ENCODE measurements at regions not wholly inside any gene's neighbourhood (a gene's known extent, or its start where the extent isn't known, plus 50 kb on each side); places are given as distances from the start of the nearest gene placed in this dataset.

DNA sequence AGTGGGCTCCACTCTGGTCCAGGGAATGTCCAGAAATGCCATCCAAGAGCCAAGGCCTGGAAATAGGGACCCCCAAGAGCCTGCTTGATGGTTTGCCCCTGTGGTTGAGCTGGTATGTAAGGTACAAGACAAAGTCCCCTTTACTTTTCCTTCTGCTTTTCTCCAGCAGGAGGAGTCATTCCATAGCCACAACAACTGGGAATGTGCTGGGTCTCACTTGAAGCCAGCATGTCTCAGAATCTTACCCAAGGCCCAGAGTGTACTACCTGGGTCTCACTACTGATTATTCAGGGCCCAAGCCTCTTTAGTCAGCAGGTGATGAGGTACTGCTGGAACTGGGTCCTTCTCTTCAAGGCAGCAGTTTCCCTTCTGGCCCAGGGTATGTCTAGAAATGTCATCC is 62.1 kb upstream of the CD55 start:
- H3K14ac ChIP-seq (replicated peaks; ENCODE audit: low read depth, low read length): no peak overlapping the region
- no peak overlapping the region for H3K4me2 ChIP-seq (ENCODE audit: low read depth, low read length)
- H3K56ac ChIP-seq (ENCODE audit: extremely low read depth, insufficient read depth, low read length): no peak overlapping the region
- H3K4me1 ChIP-seq (ENCODE audit: control insufficient read depth, insufficient read depth, low read length): no peaks in the 10 kb centered on the region; the same call in 1 of the 2 replicates
- H3K9me3 ChIP-seq (ENCODE audit: control insufficient read depth, insufficient read depth, low read length): no peaks in the 10 kb centered on the region
- in situ Hi-C loops (cut with MboI; ENCODE audit: low sequenced_read_pairs) (no loop called here), dilution Hi-C loops (cut with HindIII; ENCODE audit: low sequenced_read_pairs, unreplicated experiment) (no loop called here), intact Hi-C loops (cut with micrococcal nuclease) (loop anchor here (1.0 kb wide), 1 partner anchor 146 kb away; no protein-coding TSS in a partner anchor)
- no peak overlapping the region for H2BK15ac ChIP-seq (ENCODE audit: low read depth, low read length)
- ATAC-seq (ENCODE audit: low read depth) (peak; percentile 35; the same call in 1 of the 2 replicates), DNase-seq (peak; percentile 19)
- no peak overlapping the region for H2BK120ac ChIP-seq (ENCODE audit: low read depth, low read length)
- CTCF ChIA-PET: interaction anchor here (0.9 to 2.6 kb wide), 3 partner anchors 143 to 150 kb away, joined by 4 to 10 read pairs (median 5); no protein-coding TSS in a partner anchor
- POLR2A ChIA-PET (ENCODE audit: unreplicated experiment): no interaction called here
- no peaks in the 10 kb centered on the region for H3K79me1 ChIP-seq (ENCODE audit: low read depth in 1 of 2, low read length in 2 of 2)
- no peak overlapping the region for H2BK5ac ChIP-seq (ENCODE audit: low read depth, low read length, poor library complexity, severe bottlenecking)
- no peaks in the 10 kb centered on the region for H3K9me1 ChIP-seq (ENCODE audit: insufficient read depth, low read length)
- TF ChIP-seq FOS (IDR thresholded peaks at IDR 0.05; ENCODE audit: low read depth, low read length) (no peak), SMC3 (IDR thresholded peaks at IDR 0.05; ENCODE audit: low read depth, low read length) (peak; percentile 57; the same call in 1 of the 2 replicates), NFE2L2 (IDR thresholded peaks at IDR 0.05; ENCODE audit: low read depth, low read length) (no peak), RCOR1 (IDR thresholded peaks at IDR 0.05; ENCODE audit: insufficient replicate concordance, low read length) (no peak), MAFK (IDR thresholded peaks at IDR 0.05; ENCODE audit: low read depth, low read length) (no peak), MAZ (IDR thresholded peaks at IDR 0.05; ENCODE audit: borderline replicate concordance, low read depth, low read length) (no peak), RFX5 (IDR thresholded peaks at IDR 0.05; ENCODE audit: low read depth, low read length) (no peak), BHLHE40 (IDR thresholded peaks at IDR 0.05; ENCODE audit: low read depth, low read length) (no peak), MXI1 (IDR thresholded peaks at IDR 0.05; ENCODE audit: borderline replicate concordance, low read depth, low read length) (no peak), POLR2A (IDR thresholded peaks at IDR 0.05; ENCODE audit: low read depth, low read length) (no peak), CEBPB (IDR thresholded peaks at IDR 0.05; ENCODE audit: low read depth, low read length) (no peak), CHD1 (IDR thresholded peaks at IDR 0.05; ENCODE audit: low read depth, low read length) (no peak), RAD21 (IDR thresholded peaks at IDR 0.05; ENCODE audit: low read length) (peak; percentile 46)
- TF ChIP-seq, protein P1, sequence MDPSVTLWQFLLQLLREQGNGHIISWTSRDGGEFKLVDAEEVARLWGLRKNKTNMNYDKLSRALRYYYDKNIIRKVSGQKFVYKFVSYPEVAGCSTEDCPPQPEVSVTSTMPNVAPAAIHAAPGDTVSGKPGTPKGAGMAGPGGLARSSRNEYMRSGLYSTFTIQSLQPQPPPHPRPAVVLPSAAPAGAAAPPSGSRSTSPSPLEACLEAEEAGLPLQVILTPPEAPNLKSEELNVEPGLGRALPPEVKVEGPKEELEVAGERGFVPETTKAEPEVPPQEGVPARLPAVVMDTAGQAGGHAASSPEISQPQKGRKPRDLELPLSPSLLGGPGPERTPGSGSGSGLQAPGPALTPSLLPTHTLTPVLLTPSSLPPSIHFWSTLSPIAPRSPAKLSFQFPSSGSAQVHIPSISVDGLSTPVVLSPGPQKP (IDR thresholded peaks at IDR 0.05; ENCODE audit: borderline replicate concordance, low read depth, low read length): no peak
- TF ChIP-seq, protein P2, sequence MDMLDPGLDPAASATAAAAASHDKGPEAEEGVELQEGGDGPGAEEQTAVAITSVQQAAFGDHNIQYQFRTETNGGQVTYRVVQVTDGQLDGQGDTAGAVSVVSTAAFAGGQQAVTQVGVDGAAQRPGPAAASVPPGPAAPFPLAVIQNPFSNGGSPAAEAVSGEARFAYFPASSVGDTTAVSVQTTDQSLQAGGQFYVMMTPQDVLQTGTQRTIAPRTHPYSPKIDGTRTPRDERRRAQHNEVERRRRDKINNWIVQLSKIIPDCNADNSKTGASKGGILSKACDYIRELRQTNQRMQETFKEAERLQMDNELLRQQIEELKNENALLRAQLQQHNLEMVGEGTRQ (IDR thresholded peaks at IDR 0.05; ENCODE audit: low read depth, low read length): no peak
- TF ChIP-seq, protein P3, sequence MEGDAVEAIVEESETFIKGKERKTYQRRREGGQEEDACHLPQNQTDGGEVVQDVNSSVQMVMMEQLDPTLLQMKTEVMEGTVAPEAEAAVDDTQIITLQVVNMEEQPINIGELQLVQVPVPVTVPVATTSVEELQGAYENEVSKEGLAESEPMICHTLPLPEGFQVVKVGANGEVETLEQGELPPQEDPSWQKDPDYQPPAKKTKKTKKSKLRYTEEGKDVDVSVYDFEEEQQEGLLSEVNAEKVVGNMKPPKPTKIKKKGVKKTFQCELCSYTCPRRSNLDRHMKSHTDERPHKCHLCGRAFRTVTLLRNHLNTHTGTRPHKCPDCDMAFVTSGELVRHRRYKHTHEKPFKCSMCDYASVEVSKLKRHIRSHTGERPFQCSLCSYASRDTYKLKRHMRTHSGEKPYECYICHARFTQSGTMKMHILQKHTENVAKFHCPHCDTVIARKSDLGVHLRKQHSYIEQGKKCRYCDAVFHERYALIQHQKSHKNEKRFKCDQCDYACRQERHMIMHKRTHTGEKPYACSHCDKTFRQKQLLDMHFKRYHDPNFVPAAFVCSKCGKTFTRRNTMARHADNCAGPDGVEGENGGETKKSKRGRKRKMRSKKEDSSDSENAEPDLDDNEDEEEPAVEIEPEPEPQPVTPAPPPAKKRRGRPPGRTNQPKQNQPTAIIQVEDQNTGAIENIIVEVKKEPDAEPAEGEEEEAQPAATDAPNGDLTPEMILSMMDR (conservative IDR thresholded peaks at IDR 0.05; ENCODE audit: low read depth, low read length): peak; percentile 45
- no peak overlapping the region for H3K27ac ChIP-seq (ENCODE audit: insufficient read depth, low read length)
- BruUV-seq (replicated peaks): no TSS peak
- no peak overlapping the region for H3K4ac ChIP-seq (ENCODE audit: low read depth, low read length)
- H3K27me3 ChIP-seq (ENCODE audit: control insufficient read depth, insufficient read depth, low read length): no peaks in the 10 kb centered on the region
- H3K23ac ChIP-seq (ENCODE audit: low read depth, low read length): no peak overlapping the region; the same call in 1 of the 2 replicates
- peak overlapping the region; percentile 51 for H2AFZ ChIP-seq (replicated peaks; ENCODE audit: low read length, poor library complexity)
- H4K5ac ChIP-seq (ENCODE audit: low read depth, low read length): no peak overlapping the region
- H3K4me3 ChIP-seq (ENCODE audit: insufficient read depth, low read depth, low read length): no peak overlapping the region
- no peaks in the 10 kb centered on the region for H4K20me1 ChIP-seq (ENCODE audit: insufficient read depth, low read length)
- H2AK9ac ChIP-seq (replicated peaks; ENCODE audit: low read depth, low read length, poor library complexity): peak overlapping the region; percentile 55
- H4K8ac ChIP-seq (ENCODE audit: low read depth in 2 of 2, low read length in 2 of 2): no peak overlapping the region
- no peaks in the 10 kb centered on the region for H3K36me3 ChIP-seq (ENCODE audit: control insufficient read depth, insufficient read depth, low read length)
- H3K9ac ChIP-seq (ENCODE audit: low read depth, low read length): no peak overlapping the region
- H2AK5ac ChIP-seq (ENCODE audit: low read depth, low read length): peak overlapping the region; percentile 59; the same call in 1 of the 2 replicates
- H3K18ac ChIP-seq (ENCODE audit: low read depth, low read length): no peak overlapping the region
- H4K91ac ChIP-seq (ENCODE audit: insufficient read depth, low read depth, low read length): no peak overlapping the region; the same call in 1 of the 2 replicates
- no peak overlapping the region for H2BK20ac ChIP-seq (ENCODE audit: low read depth, low read length)
